ENCODE measurements at regions not wholly inside any gene's neighbourhood (a gene's known extent, or its start where the extent isn't known, plus 50 kb on each side); places are given as distances from the start of the nearest gene placed in this dataset.
"Not testable (repeated sequence)": the region's sequence is repeated elsewhere in the genome, so short reads cannot be mapped to it uniquely, and the experiment has no call there.

GRCh38 chr17:30724034-30724650 is 100.3 kb downstream of the CRLF3 start:
- H3K4me1 ChIP-seq (ENCODE audit: insufficient read depth, low read length, poor library complexity, severe bottlenecking); H3K4me3 ChIP-seq (ENCODE audit: low read length, poor library complexity, severe bottlenecking); H3K9ac ChIP-seq (ENCODE audit: low read depth, low read length, poor library complexity, severe bottlenecking); H3K9me3 ChIP-seq (ENCODE audit: insufficient read depth, low read depth, low read length); H3F3A ChIP-seq (ENCODE audit: low read depth); H2AFZ ChIP-seq (ENCODE audit: low read length); H3K27me3 ChIP-seq (ENCODE audit: insufficient read depth, low read length, poor library complexity, severe bottlenecking); H3K36me3 ChIP-seq (ENCODE audit: insufficient read depth, low read length); H3K4me2 ChIP-seq (ENCODE audit: low read depth, low read length, poor library complexity, severe bottlenecking); H3K9me2 ChIP-seq (replicated peaks; ENCODE audit: low read depth, low read length); H4K20me1 ChIP-seq (ENCODE audit: insufficient read depth, low read length, poor library complexity, severe bottlenecking): not testable (repeated sequence)
- H3K79me2 ChIP-seq (ENCODE audit: insufficient read depth, low read length): peaks cover 63% of the 10 kb centered on the region; the same call in 1 of the 2 replicates

GRCh38 chr17:30722114-30722780 is 102.2 kb downstream of the CRLF3 start:
- H3K27me3 ChIP-seq (ENCODE audit: insufficient read depth, low read length, poor library complexity, severe bottlenecking); H3K9ac ChIP-seq (ENCODE audit: low read depth, low read length, poor library complexity, severe bottlenecking); H3F3A ChIP-seq (ENCODE audit: low read depth); H3K4me2 ChIP-seq (ENCODE audit: low read depth, low read length, poor library complexity, severe bottlenecking); H3K4me3 ChIP-seq (ENCODE audit: low read length, poor library complexity, severe bottlenecking); H3K4me1 ChIP-seq (ENCODE audit: insufficient read depth, low read length, poor library complexity, severe bottlenecking); H3K9me3 ChIP-seq (ENCODE audit: insufficient read depth, low read depth, low read length); H4K20me1 ChIP-seq (ENCODE audit: insufficient read depth, low read length, poor library complexity, severe bottlenecking); H3K36me3 ChIP-seq (ENCODE audit: insufficient read depth, low read length); H2AFZ ChIP-seq (ENCODE audit: low read length); H3K9me2 ChIP-seq (replicated peaks; ENCODE audit: low read depth, low read length): not testable (repeated sequence)
- H3K79me2 ChIP-seq (ENCODE audit: insufficient read depth, low read length): peaks cover 70% of the 10 kb centered on the region; the same call in 1 of the 2 replicates

GRCh38 chr17:30720971-30721370 is 103.5 kb downstream of the CRLF3 start:
- H3K9me2 ChIP-seq (replicated peaks; ENCODE audit: low read depth, low read length); H2AFZ ChIP-seq (ENCODE audit: low read length); H3K4me3 ChIP-seq (ENCODE audit: low read length, poor library complexity, severe bottlenecking); H3F3A ChIP-seq (ENCODE audit: low read depth); H4K20me1 ChIP-seq (ENCODE audit: insufficient read depth, low read length, poor library complexity, severe bottlenecking); H3K4me2 ChIP-seq (ENCODE audit: low read depth, low read length, poor library complexity, severe bottlenecking); H3K4me1 ChIP-seq (ENCODE audit: insufficient read depth, low read length, poor library complexity, severe bottlenecking); H3K9me3 ChIP-seq (ENCODE audit: insufficient read depth, low read depth, low read length); H3K9ac ChIP-seq (ENCODE audit: low read depth, low read length, poor library complexity, severe bottlenecking); H3K36me3 ChIP-seq (ENCODE audit: insufficient read depth, low read length); H3K27me3 ChIP-seq (ENCODE audit: insufficient read depth, low read length, poor library complexity, severe bottlenecking): not testable (repeated sequence)
- H3K79me2 ChIP-seq (ENCODE audit: insufficient read depth, low read length): peaks cover 77% of the 10 kb centered on the region; the same call in 1 of the 2 replicates

GRCh38 chr17:30720013-30720471 is 104.5 kb downstream of the CRLF3 start:
- no peak overlapping the region for H3K4me3 ChIP-seq (ENCODE audit: low read length, poor library complexity, severe bottlenecking)
- no peaks in the 10 kb centered on the region for H3K9me2 ChIP-seq (replicated peaks; ENCODE audit: low read depth, low read length)
- H4K20me1 ChIP-seq (ENCODE audit: insufficient read depth, low read length, poor library complexity, severe bottlenecking): peaks cover 8% of the 10 kb centered on the region
- H3K4me2 ChIP-seq (ENCODE audit: low read depth, low read length, poor library complexity, severe bottlenecking): no peak overlapping the region
- H2AFZ ChIP-seq (ENCODE audit: low read length): no peak overlapping the region
- H3K9ac ChIP-seq (ENCODE audit: low read depth, low read length, poor library complexity, severe bottlenecking): no peak overlapping the region
- no peaks in the 10 kb centered on the region for H3K4me1 ChIP-seq (ENCODE audit: insufficient read depth, low read length, poor library complexity, severe bottlenecking)
- H3F3A ChIP-seq (ENCODE audit: low read depth): no peaks in the 10 kb centered on the region
- no peaks in the 10 kb centered on the region for H3K27me3 ChIP-seq (ENCODE audit: insufficient read depth, low read length, poor library complexity, severe bottlenecking)
- TF ChIP-seq CTCF (conservative IDR thresholded peaks at IDR 0.05; ENCODE audit: low read length) (no peak), EZH2phosphoT487 (IDR thresholded peaks at IDR 0.05; ENCODE audit: borderline replicate concordance) (no peak)
- H3K9me3 ChIP-seq (ENCODE audit: insufficient read depth, low read depth, low read length): no peaks in the 10 kb centered on the region
- peaks cover 76% of the 10 kb centered on the region for H3K79me2 ChIP-seq (ENCODE audit: insufficient read depth, low read length)
- H3K36me3 ChIP-seq (ENCODE audit: insufficient read depth, low read length): no peaks in the 10 kb centered on the region

Data from Loucy (cell line).